Adrenal gland (tissue), 9 donors: ENCODE measurements at regions not wholly inside any gene's neighbourhood (a gene's known extent, or its start where the extent isn't known, plus 50 kb on each side); places are given as distances from the start of the nearest gene placed in this dataset.

Experiments
- DNase-seq, 7 donors: peaks; one replicate each; pipeline ENCODE4 v3.0.0-alpha.2; 2019 to 2020
- H3K27ac ChIP-seq, 5 donors: fragments of 200-600 bp; sonication (generic) in 4 of 5; 1 replicate in 3 of 5; 2 replicates in 2 of 5; pipeline versions ENCODE4 v1.5.1 to v1.8.0; 2016 to 2020; ENCODE audit warnings: mild to moderate bottlenecking in 1 of 5
- H3K27me3 ChIP-seq: fragments of 200-600 bp; 2 replicates; pipeline ENCODE4 v1.8.0; 2021
- H3K36me3 ChIP-seq, 2 donors: fragments of 200-600 bp; replicated peaks in 1 of 2; 1 replicate in 1 of 2; 2 replicates in 1 of 2; pipeline versions ENCODE4 v1.5.1 to v1.8.0; 2018 to 2022
- H3K4me1 ChIP-seq, 2 donors: fragments of 200-600 bp; replicated peaks in 1 of 2; 1 replicate in 1 of 2; 2 replicates in 1 of 2; pipeline versions ENCODE4 v1.5.1 to v1.8.0; 2018 to 2021
- H3K4me3 ChIP-seq, 4 donors: fragments of 200-600 bp; sonication (generic) in 3 of 4; one replicate each; pipeline ENCODE4 v1.5.1; 2016 to 2018
- H3K9me3 ChIP-seq, 3 donors: fragments of 200-600 bp; sonication (generic) in 1 of 3; replicated peaks in 1 of 3; 1 replicate in 2 of 3; 2 replicates in 1 of 3; pipeline versions ENCODE4 v1.5.1 to v1.8.0; 2016 to 2021
- CTCF ChIP-seq, 6 experiments: fragments of 450-650 bp in 4 of 6; fragments of 200-600 bp in 2 of 6; sonication (generic) in 1 of 6; IDR thresholded peaks; 1 replicate in 5 of 6; 2 replicates in 1 of 6; pipeline versions ENCODE4 v1.5.1 to v1.8.0; 2016 to 2021; ENCODE audit warnings: antibody characterized with exemption in 6 of 6, mild to moderate bottlenecking in 2 of 6, moderate library complexity in 1 of 6
- POLR2A ChIP-seq, 2 donors: fragments of 450-650 bp; IDR thresholded peaks; one replicate each; pipeline ENCODE4 v1.6.1; 2017; ENCODE audit warnings: antibody characterized with exemption in 2 of 2, mild to moderate bottlenecking in 2 of 2, moderate library complexity in 1 of 2
- WGBS, 4 donors: extraction: QIAGEN DNeasy Blood & Tissue Kit in 2 of 4; methylation state at CpG; one replicate each; pipeline versions ENCODE4 v1.1.5 to v1.1.7; 2013 to 2017; 5-methylcytosine and 5-hydroxymethylcytosine counted together
- intact Hi-C, 2 donors: fragments of 100-400 bp; cut with DNase I; formaldehyde crosslinking; loops; one replicate each; pipeline versions ENCODE4 v1.14.1 to v1.15.0; 2022 to 2023
- donor health status: healthy with polysubstance abuse.
- donor health status: Bipolar disorder and iron deficiency.
- donor health status: DM: yes; HTN: yes; CAD: no.
- donor health status: DM: no; HTN: no; CAD: no.
- donor health status: DM: no; HTN: no; CAD: no.

GRCh38 chr12:30437616-30438015 lies 258.1 kb downstream of the IPO8 start:
- TF ChIP-seq CTCF (IDR thresholded peaks at IDR 0.05) (no peak), POLR2A (IDR thresholded peaks at IDR 0.05) (no peak)
- no peaks in the 10 kb centered on the region for H3K4me1 ChIP-seq
- H3K27ac ChIP-seq: no peak overlapping the region
- DNase-seq: peak in 1 of 7 donors; percentile 16
- intact Hi-C loops: no loop called here
- H3K4me3 ChIP-seq: no peak overlapping the region
- H3K27me3 ChIP-seq: no peaks in the 10 kb centered on the region
- H3K36me3 ChIP-seq: no peaks in the 10 kb centered on the region
- no peaks in the 10 kb centered on the region for H3K9me3 ChIP-seq

GRCh38 chr12:30437044-30437443 lies 258.6 kb downstream of the IPO8 start:
- H3K36me3 ChIP-seq: no peaks in the 10 kb centered on the region
- H3K9me3 ChIP-seq: no peaks in the 10 kb centered on the region
- H3K4me1 ChIP-seq: no peaks in the 10 kb centered on the region
- no peak for DNase-seq
- intact Hi-C loops: no loop called here
- WGBS, 4 donors: 50 to 62% (median 54%) methylated on average over 5 of the region's 5 CpGs
- H3K27ac ChIP-seq: no peak overlapping the region
- no peak overlapping the region for H3K4me3 ChIP-seq
- no peaks in the 10 kb centered on the region for H3K27me3 ChIP-seq
- TF ChIP-seq CTCF (IDR thresholded peaks at IDR 0.05) (no peak), POLR2A (IDR thresholded peaks at IDR 0.05) (no peak)

GRCh38 chr12:30428098-30428497 lies 267.6 kb downstream of the IPO8 start:
- Histone ChIP-seq H3K4me3 (no peak overlapping the region), H3K27me3 (no peaks in the 10 kb centered on the region), H3K27ac (no peak overlapping the region), H3K4me1 (no peaks in the 10 kb centered on the region), H3K36me3 (no peaks in the 10 kb centered on the region), H3K9me3 (no peaks in the 10 kb centered on the region)
- DNase-seq: no peak
- TF ChIP-seq POLR2A (IDR thresholded peaks at IDR 0.05) (no peak), CTCF (IDR thresholded peaks at IDR 0.05) (no peak)
- 60 to 76% (median 70%) methylated on average over 1 of the region's 1 CpG for WGBS, 4 donors
- intact Hi-C loops: no loop called here

DNA sequence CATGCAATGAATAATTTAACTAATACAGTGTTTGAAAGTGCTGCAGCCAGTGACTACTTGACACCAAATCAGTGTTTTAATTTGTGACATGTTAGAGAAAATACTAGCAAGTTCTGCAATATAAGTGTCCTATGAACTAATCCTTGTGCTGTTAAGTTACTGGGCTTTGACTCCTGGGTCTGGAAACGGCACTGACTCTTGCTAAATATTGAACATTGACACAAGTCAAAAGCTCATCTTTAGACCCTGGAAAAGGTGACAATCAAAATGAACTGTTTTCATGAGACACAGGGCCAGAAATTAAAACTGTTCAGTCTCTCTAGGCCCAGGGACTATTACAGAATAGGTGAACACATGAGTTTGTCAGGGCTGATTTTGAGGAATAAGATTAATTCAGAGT lies 268.1 kb downstream of the IPO8 start:
- Histone ChIP-seq H3K27ac (no peak overlapping the region), H3K27me3 (no peaks in the 10 kb centered on the region), H3K36me3 (no peaks in the 10 kb centered on the region), H3K9me3 (no peaks in the 10 kb centered on the region), H3K4me1 (no peaks in the 10 kb centered on the region), H3K4me3 (no peak overlapping the region)
- no peak for TF ChIP-seq CTCF (IDR thresholded peaks at IDR 0.05)
- no peak for TF ChIP-seq POLR2A (IDR thresholded peaks at IDR 0.05)
- WGBS, 4 donors: 71 to 80% (median 76%) methylated on average over 1 of the region's 1 CpG
- intact Hi-C loops: no loop called here
- no peak for DNase-seq
